ENCODE measurements at regions not wholly inside any gene's neighbourhood (a gene's known extent, or its start where the extent isn't known, plus 50 kb on each side); places are given as distances from the start of the nearest gene placed in this dataset.
"Not testable (repeated sequence)": the region's sequence is repeated elsewhere in the genome, so short reads cannot be mapped to it uniquely, and the experiment has no call there.

GRCh38 chr14:56351861-56352260 is 227.7 kb upstream of the TMEM260 start:
- DNase-seq (ENCODE audit: low read depth), result peak; percentile 89

DNA sequence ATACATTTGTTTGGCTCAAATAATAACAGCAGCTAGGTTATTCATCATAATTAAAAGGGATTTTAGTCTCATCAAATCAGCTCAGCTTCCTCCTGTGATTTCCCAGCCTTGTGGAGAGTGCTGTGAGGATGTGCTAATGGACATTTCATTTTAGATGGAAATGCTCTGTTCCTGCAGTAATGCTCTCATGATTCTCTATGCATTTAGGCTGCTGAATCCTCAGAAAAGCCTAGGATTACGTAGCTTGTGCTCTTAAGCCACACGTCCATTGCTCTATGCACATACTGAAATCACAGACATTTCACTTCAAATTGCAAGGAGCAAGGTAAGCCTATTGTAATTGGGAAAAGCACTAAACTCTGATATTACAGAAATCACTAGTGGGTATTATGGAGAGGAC is 226.6 kb upstream of the TMEM260 start:
- DNase-seq (ENCODE audit: low read depth), result no peak

DNA sequence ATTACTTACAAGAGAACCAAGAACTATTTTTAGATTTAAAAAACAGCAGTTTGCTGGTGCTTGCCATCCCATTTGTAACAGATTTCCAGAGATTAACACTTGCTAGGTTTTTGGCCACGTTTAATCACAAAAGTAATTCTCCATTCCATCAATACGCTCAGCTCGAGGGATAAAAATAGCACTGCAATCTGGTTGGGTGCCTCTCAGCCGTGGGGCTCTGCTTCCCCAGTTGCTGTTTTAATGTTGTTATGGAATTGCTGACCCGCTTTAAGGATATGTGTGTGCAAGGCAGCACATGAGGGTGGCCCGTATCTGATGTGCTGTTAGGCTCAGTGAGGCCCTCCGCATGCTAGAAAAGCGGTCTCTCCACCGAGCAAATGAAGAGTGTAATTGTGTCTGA is 222.2 kb upstream of the TMEM260 start:
- no peak for DNase-seq (ENCODE audit: low read depth)

DNA sequence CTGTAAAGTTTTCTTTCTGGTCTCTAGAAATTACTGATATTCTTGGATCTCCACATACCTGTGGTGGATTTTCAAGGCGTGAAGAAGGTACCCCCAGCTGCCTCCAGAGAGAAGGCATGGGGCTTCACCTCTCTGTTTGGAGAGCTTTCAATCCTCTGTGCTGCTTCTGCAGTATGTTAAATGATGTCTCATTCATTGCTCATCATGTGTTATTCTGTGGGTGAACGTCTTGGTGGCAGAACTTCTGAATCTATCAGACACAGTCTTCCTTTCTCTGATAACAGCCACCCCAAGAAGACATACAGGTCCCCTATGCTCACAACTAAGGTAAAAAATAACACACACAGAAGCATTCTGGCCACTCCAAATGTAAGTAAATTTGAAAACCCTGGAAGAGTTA is 221.3 kb upstream of the TMEM260 start:
- no peak for DNase-seq (ENCODE audit: low read depth)

DNA sequence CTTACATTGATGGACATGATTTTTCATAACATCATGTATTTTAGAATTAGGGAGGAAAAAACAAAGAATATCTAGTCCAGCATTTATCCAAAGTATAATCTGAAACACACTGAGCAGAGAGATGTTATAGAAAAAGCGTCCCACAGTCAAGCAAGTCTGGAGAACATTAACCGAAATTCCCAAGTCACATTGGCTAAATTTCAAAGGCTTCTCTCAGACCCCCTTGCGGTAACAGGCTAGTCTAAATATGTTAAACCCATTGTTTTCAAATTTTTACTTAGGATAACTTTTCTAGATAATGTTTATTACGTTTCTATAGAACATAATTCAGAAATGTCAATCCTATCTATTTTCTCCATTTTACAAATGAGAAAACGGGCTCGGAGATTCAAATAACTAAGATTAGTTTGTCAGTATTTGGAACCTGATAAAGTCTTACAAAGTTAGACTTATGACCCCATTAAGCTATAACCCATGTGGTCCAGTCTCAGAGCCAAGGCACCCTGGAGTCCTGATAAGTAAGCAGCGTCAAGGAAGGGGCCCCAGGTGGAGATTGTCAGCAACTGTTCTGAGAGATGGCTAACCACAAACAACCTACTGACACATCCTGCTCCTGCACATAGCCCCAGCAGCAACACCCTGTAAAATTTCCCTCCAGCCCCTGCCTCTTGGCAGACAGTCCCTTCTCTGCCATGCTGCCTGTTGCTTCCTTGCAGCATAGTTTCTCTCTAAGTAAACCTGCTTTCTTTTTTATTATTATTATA is 220.6 kb upstream of the TMEM260 start:
- no peak for DNase-seq (ENCODE audit: low read depth)

DNA sequence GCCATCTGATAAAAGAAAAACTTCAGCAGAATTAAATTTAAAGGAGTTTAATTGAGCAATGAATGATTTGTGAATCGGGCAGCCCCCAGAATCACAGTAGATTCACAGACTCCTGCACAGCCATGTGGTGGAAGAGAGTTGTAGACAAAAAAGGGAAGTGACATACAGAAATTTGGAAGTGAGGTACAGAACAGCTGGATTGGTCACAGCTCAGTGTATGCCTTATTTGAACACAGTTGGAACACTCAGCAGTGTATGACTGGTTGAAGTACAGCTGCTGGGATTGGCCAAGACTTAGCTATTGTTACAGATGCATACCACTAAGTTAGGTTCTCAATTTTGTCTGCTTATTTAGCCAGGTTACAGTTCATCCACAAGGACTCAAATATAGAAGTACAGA is 213.9 kb upstream of the TMEM260 start:
- DNase-seq (ENCODE audit: low read depth), result not testable (repeated sequence)

GRCh38 chr14:56367416-56367815 is 212.2 kb upstream of the TMEM260 start:
- no peak for DNase-seq (ENCODE audit: low read depth)

- no peak for DNase-seq (ENCODE audit: low read depth)
These were observed 207.9 kb upstream of the TMEM260 start for GRCh38 chr14:56371737-56372136.

GRCh38 chr14:56374421-56374820 is 205.2 kb upstream of the TMEM260 start:
- DNase-seq (ENCODE audit: low read depth), result no peak

- no peak for DNase-seq (ENCODE audit: low read depth)
These were observed 201.6 kb upstream of the TMEM260 start for GRCh38 chr14:56378046-56378445.

- peak; percentile 86 for DNase-seq (ENCODE audit: low read depth)
These were observed 201.1 kb upstream of the TMEM260 start for GRCh38 chr14:56378475-56378877.

DNA sequence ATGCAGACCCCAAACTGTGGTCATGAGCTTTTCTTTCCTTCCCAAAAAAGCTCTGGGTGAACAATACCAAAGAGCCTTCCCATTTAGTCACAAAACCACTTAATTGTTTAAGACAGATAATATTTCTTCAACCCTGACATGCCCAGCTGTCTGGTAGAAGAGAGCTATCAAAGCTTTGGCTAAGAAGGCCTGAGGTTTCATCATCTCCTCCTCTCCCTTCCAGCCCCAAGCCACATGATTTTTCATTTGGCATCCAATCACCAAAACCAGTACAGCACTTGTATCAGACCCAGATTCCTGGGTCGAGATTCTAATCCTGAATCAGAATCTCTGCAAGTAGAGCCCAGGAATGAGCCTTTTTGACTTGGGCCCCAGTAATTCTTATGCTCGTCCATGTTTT is 199.6 kb upstream of the TMEM260 start:
- DNase-seq (ENCODE audit: low read depth), result peak; percentile 47

DNA sequence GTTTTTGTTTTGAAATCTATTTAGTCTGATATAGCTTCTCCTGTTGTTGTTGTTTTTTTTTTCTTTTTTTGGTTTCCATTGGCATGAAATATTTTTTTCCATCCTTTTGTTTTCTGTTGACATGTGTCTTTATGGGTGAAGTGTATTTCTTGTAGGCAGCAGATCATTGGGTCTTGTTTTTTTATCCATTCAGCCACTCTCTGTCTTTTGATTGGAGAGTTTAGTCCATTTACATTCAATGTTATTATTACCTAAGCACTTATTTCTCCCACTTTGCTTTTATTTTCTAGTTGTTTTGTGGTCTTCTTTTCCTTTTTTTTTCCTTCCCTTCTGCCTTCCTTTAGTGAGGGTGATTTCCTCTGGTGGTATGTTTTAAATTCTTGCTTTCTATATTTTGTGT is 193.6 kb upstream of the TMEM260 start:
- DNase-seq (ENCODE audit: low read depth), result no peak

DNA sequence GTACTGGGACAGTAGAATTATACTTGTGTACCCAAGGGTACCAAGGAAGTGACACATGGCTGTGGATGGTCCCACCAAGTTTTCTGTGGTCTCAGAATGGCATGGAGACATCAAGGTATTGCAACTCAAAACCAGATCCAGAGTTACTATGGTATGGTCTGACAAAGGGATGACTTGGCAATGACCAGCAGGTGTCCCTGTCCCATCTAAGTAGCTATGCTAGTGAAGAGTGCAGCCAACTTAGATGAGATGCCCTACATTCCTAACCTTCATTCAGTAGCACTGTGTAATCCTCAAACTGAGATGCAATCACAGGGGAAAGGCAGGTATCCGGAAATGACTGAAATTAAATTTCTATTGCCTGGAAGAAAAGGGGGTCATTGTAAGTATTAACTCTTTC is 188.7 kb upstream of the TMEM260 start:
- DNase-seq (ENCODE audit: low read depth), result no peak

- DNase-seq (ENCODE audit: low read depth), result no peak
These were observed 184.6 kb upstream of the TMEM260 start for GRCh38 chr14:56394826-56395530.

DNA sequence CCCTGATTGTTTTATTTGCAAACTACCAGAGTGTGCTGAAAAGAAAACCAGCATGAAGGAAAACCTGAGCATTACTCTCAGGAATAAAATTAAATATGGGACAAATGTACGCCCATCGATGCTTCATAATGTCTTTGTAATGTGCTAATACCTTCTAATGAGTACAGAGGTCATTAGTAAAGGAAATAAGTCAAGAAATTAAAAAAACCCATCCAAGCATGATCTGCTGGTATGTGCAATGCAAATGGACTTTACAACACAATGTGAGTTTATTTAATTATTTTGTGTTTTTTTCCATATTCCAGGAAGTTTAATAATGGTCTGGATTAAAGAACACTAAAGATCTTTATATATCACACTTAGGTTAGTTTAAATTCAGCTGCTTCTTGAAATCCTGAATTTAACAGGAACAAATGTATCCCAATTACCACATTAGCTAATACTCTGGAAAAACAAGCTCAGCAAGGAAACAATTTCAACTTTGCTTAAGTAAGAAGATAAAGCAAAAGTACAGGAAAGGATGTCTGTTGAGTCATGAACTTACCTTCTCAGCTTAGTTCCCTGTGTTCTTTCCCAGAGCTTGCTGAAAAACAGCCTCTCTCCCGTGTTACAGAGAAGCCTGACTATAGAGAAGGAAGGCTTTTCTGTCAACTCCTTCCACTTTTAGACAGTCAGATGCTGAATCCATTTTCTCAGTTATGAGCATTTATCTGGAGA is 179.3 kb upstream of the TMEM260 start:
- peak; percentile 20 for DNase-seq (ENCODE audit: low read depth)

DNA sequence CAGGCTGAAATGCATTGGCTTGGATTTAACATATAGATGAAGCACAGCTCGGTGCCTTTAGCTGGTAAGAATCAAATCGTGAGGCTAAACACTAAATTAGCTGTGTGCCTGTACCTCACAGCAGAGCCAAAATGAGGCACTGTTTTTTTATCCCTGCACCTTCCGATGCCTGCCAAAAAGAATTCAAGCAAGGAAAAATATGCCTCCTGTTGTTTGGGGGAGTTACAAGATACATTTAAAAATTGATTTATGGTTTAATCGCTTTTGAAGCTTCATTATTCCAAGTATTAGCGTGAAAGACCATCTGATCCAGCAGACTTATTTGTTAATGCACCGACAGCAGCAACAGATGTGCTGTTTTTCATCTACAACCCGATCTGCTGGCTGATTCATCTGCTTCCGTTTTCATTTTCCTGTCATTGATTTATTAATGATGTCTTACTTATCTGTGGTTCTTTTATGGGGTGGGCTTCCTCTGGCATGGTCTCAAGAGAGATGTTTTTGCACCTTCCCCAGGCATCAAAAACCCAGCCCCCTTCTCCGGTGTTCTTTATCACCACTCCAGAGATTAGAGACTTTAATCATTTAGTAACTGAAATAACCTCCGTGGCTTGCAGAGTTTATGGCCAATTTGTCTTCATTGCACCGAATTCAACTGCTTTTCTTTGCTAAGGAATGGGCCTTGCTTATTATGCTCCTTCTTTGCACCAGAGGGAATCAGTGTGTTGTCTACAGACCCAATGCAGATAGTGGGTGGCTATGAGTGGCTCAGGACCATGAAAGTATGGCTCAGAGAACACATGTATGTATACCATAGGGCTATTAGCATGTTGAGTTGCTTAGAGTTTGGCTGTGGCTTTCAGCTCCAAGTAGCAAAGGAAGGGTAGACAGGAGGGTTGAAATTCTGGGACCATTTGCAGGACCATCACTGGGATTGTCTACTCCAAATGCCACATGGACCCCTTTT is 166.8 kb upstream of the TMEM260 start:
- DNase-seq (ENCODE audit: low read depth), result no peak

GRCh38 chr14:56413721-56414120 is 165.9 kb upstream of the TMEM260 start:
- DNase-seq (ENCODE audit: low read depth), result no peak

DNA sequence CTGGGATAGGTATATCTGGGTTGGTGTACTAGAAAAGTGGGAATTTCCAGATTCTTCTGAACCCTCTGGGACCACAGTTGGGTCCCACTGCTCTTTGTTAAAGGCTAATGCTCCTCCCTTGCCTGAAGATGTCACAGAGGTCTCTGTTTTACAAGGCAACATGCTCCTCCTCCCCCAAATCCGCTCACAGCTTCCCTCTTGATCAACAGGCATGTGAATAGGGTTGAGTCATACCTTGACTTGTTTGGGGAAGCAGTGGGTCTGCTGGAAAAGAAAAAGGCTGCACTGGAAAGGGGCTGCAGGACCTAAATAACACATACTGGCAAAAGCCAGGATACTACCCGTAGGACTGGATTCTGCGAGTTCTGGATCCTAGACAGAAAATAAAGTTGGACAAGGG is 165.4 kb upstream of the TMEM260 start:
- DNase-seq (ENCODE audit: low read depth), result no peak

DNA sequence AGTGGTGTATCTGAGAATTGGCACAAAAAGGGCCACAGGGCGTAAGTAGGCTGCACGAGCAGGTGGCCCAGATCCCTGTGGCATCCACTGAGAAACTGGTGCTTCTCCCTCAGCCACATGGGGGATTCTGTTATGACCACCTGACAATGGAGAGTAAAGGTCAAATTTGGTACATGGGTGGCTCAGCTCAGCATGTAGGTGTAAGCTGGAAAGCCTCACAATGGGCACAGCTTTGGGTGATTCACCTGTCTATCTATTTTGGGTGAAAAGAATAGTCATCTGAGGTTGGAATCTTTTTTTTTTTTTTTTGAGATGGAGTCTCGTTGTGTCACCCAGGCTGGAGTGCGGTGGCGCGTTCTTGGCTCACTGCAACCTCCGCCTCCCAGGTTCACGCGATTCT is 163.4 kb upstream of the TMEM260 start:
- no peak for DNase-seq (ENCODE audit: low read depth)

GRCh38 chr14:56417173-56417572 is 162.4 kb upstream of the TMEM260 start:
- DNase-seq (ENCODE audit: low read depth), result no peak

DNA sequence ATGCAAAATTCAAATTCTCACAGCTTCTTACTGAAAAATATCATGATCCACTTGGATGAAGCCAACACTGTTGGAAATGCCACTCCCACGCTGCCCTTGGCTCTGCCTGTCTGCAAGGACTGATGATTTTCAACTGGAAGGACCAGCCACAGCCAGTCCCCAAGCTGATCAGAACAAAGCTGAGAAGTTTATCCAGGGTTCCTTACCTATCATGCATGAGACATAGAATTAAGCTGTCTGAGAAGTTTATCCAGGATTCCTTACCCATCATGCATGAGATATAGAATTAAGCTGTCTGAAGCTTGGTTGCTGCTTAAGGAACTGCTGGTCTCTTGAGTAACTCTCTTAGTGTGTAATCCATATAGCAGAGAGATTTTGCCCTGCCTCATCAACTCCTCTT is 159.8 kb upstream of the TMEM260 start:
- DNase-seq (ENCODE audit: low read depth), result no peak
